ENCODE measurements at regions not wholly inside any gene's neighbourhood (a gene's known extent, or its start where the extent isn't known, plus 50 kb on each side); places are given as distances from the start of the nearest gene placed in this dataset.

- H3K27me3 ChIP-seq: no peaks in the 10 kb centered on the region
- peaks cover 0 to 5% of the 10 kb centered on the region in 2 donors for H3K9me3 ChIP-seq
- intact Hi-C loops (cut with DNase I; ENCODE audit: low total_unique reads): no loop called here
- no peaks in the 10 kb centered on the region for H3K36me3 ChIP-seq
- DNase-seq: no peak
- in situ Hi-C loops (cut with MboI; ENCODE audit: low pct_ligation_motif_present in 1 of 4, low pct_unique_long_range_greater_than_20kb in 1 of 4, low sequenced_read_pairs in 3 of 4): no loop called here
- TF ChIP-seq POLR2A (IDR thresholded peaks at IDR 0.05) (no peak), POLR2AphosphoS5 (IDR thresholded peaks at IDR 0.05) (no peak), EP300 (IDR thresholded peaks at IDR 0.05; ENCODE audit: low read depth) (no peak), CTCF (IDR thresholded peaks at IDR 0.05) (no peak)
- H3K4me3 ChIP-seq: no peak overlapping the region
- H3K27ac ChIP-seq: no peak overlapping the region
- H3K4me1 ChIP-seq: no peaks in the 10 kb centered on the region
Observed at GRCh38 chr4:12933760-12934221, 550.3 kb downstream of the RAB28 start.

- no peaks in the 10 kb centered on the region for H3K4me1 ChIP-seq
- intact Hi-C loops (cut with DNase I; ENCODE audit: low total_unique reads): no loop called here
- no peaks in the 10 kb centered on the region for H3K36me3 ChIP-seq
- H3K27me3 ChIP-seq: no peaks in the 10 kb centered on the region
- no peak overlapping the region for H3K4me3 ChIP-seq
- TF ChIP-seq POLR2A (IDR thresholded peaks at IDR 0.05) (no peak), EP300 (IDR thresholded peaks at IDR 0.05; ENCODE audit: low read depth) (no peak)
- no peak overlapping the region for H3K27ac ChIP-seq
- DNase-seq: no peak
- peaks cover 0 to 5% of the 10 kb centered on the region in 2 donors for H3K9me3 ChIP-seq
- 59 to 93% methylated on average over 2 to 4 of the region's 4 CpGs for WGBS, 2 donors (ENCODE audit: low coverage in 1 of 2)
- in situ Hi-C loops (cut with MboI; ENCODE audit: low pct_ligation_motif_present in 1 of 4, low pct_unique_long_range_greater_than_20kb in 1 of 4, low sequenced_read_pairs in 3 of 4): no loop called here
Observed at GRCh38 chr4:12932203-12932788, 551.8 kb downstream of the RAB28 start.

GRCh38 chr4:12929784-12930183 lies 554.4 kb downstream of the RAB28 start:
- H3K36me3 ChIP-seq: no peaks in the 10 kb centered on the region
- H3K4me1 ChIP-seq: no peaks in the 10 kb centered on the region
- in situ Hi-C loops (cut with MboI; ENCODE audit: low pct_ligation_motif_present in 1 of 4, low pct_unique_long_range_greater_than_20kb in 1 of 4, low sequenced_read_pairs in 3 of 4): no loop called here
- H3K9me3 ChIP-seq: peaks cover 0 to 5% of the 10 kb centered on the region in 2 donors
- no peak for DNase-seq
- no peaks in the 10 kb centered on the region for H3K27me3 ChIP-seq
- intact Hi-C loops (cut with DNase I; ENCODE audit: low total_unique reads): no loop called here
- no peak overlapping the region for H3K27ac ChIP-seq
- WGBS, 2 donors (ENCODE audit: low coverage in 1 of 2): 43 to 59% methylated on average over 1 of the region's 1 CpG
- no peak overlapping the region for H3K4me3 ChIP-seq
- TF ChIP-seq POLR2AphosphoS5 (IDR thresholded peaks at IDR 0.05): no peak
- TF ChIP-seq CTCF (IDR thresholded peaks at IDR 0.05): no peak
- no peak for TF ChIP-seq POLR2A (IDR thresholded peaks at IDR 0.05)
- TF ChIP-seq EP300 (IDR thresholded peaks at IDR 0.05; ENCODE audit: low read depth): no peak

GRCh38 chr4:12928751-12929150 lies 555.4 kb downstream of the RAB28 start:
- no peak overlapping the region for H3K27ac ChIP-seq
- in situ Hi-C loops (cut with MboI; ENCODE audit: low pct_ligation_motif_present in 1 of 4, low pct_unique_long_range_greater_than_20kb in 1 of 4, low sequenced_read_pairs in 3 of 4) (no loop called here), intact Hi-C loops (cut with DNase I; ENCODE audit: low total_unique reads) (no loop called here)
- no peak overlapping the region for H3K4me3 ChIP-seq
- H3K27me3 ChIP-seq: no peaks in the 10 kb centered on the region
- H3K9me3 ChIP-seq: peaks cover 0 to 5% of the 10 kb centered on the region in 2 donors
- no peak for DNase-seq
- H3K36me3 ChIP-seq: no peaks in the 10 kb centered on the region
- TF ChIP-seq POLR2A (IDR thresholded peaks at IDR 0.05) (no peak), POLR2AphosphoS5 (IDR thresholded peaks at IDR 0.05) (no peak), CTCF (IDR thresholded peaks at IDR 0.05) (no peak), EP300 (IDR thresholded peaks at IDR 0.05; ENCODE audit: low read depth) (no peak)
- no peaks in the 10 kb centered on the region for H3K4me1 ChIP-seq

Measured in transverse colon (tissue), 4 donors.